Mucosa of descending colon (tissue), 3 donors: ENCODE measurements at regions not wholly inside any gene's neighbourhood (a gene's known extent, or its start where the extent isn't known, plus 50 kb on each side); places are given as distances from the start of the nearest gene placed in this dataset.

ENCODE experiments used
- ATAC-seq: fragments of 200-7000 bp; cut with Tn5 transposase; one replicate; pipeline ENCODE4 v1.9.1; 2020; ENCODE audit warnings: mild to moderate bottlenecking, moderate library complexity
- DNase-seq, 3 donors: peaks; one replicate each; pipeline ENCODE4 v3.0.0-alpha.2; 2020
- H3K36me3 ChIP-seq: fragments of 200-600 bp; one replicate; pipeline ENCODE4 v1.8.0; 2021; ENCODE audit warnings: low read depth, mild to moderate bottlenecking
- H3K4me1 ChIP-seq: fragments of 200-600 bp; one replicate; pipeline ENCODE4 v1.8.0; 2021; ENCODE audit warnings: low read depth, mild to moderate bottlenecking
- H3K4me3 ChIP-seq: fragments of 200-600 bp; one replicate; pipeline ENCODE4 v1.8.0; 2021; ENCODE audit warnings: mild to moderate bottlenecking
- H3K9me3 ChIP-seq: fragments of 200-600 bp; one replicate; pipeline ENCODE4 v1.8.0; 2021; ENCODE audit warnings: mild to moderate bottlenecking
- intact Hi-C, 2 donors: fragments of 100-400 bp; cut with DNase I in 1 of 2; cut with micrococcal nuclease in 1 of 2; formaldehyde crosslinking; loops; one replicate each; pipeline versions ENCODE4 v1.11.0 to v1.11.1; 2022; cut with DNase I, micrococcal nuclease
- TF ChIP-seq, protein P1 (sequence below): fragments of 200-600 bp; IDR thresholded peaks from one replicate; pipeline ENCODE4 v1.8.0; 2022; ENCODE audit warnings: antibody characterized with exemption, mild to moderate bottlenecking
- donor health status: DM: no; HTN: no; CAD: no; lungs with moderate emphysema.
- donor health status: DM: no; HTN: no; CAD: no.
- donor health status: DM: no; HTN: yes; CAD: no.

DNA sequence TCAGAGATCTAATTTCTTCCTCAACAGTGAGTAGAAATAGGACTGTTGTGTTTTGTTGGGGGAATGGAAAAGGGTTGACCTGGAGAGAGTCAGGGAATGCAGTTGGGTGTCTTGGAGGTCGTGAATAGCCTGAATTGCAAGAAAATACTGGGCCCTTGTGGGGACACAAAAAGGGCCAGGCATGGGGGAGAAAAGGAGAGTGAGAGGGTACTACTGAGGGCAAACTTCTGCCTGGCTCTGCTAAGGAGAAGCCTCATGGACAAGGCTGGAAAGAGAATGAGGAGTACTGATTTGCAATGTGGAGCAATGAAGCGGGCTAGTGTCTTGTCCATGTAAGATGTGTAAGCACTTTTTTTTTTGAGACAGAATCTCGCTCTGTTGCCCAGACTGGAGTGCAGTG is 96.2 kb upstream of the IRF2BP2 start:
- ATAC-seq (no peak), DNase-seq (no peak)
- H3K4me3 ChIP-seq: no peak overlapping the region
- no peaks in the 10 kb centered on the region for H3K9me3 ChIP-seq
- TF ChIP-seq, protein P1, sequence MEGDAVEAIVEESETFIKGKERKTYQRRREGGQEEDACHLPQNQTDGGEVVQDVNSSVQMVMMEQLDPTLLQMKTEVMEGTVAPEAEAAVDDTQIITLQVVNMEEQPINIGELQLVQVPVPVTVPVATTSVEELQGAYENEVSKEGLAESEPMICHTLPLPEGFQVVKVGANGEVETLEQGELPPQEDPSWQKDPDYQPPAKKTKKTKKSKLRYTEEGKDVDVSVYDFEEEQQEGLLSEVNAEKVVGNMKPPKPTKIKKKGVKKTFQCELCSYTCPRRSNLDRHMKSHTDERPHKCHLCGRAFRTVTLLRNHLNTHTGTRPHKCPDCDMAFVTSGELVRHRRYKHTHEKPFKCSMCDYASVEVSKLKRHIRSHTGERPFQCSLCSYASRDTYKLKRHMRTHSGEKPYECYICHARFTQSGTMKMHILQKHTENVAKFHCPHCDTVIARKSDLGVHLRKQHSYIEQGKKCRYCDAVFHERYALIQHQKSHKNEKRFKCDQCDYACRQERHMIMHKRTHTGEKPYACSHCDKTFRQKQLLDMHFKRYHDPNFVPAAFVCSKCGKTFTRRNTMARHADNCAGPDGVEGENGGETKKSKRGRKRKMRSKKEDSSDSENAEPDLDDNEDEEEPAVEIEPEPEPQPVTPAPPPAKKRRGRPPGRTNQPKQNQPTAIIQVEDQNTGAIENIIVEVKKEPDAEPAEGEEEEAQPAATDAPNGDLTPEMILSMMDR: no peak
- H3K4me1 ChIP-seq: peaks cover 15% of the 10 kb centered on the region
- no peaks in the 10 kb centered on the region for H3K36me3 ChIP-seq
- intact Hi-C loops: no loop called here

DNA sequence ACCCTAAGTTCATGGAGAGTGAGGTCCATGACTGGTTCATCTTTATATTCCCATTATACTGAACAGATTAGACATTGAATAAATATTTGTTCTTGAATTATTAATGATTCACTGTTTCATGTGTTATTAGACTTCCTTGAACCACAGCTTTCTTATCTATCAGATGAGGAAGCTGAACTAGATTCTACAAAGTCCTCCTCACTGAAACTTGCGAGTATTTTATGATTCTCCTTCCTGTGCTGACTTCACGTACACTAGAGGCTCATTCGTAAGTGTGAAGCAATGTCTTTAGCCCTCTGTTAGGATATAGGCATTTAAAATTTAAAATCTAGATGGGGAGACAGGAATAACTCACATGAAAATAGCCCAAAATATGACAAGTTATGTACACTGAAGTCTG is 95.6 kb upstream of the IRF2BP2 start:
- intact Hi-C loops: no loop called here
- ATAC-seq: no peak
- no peaks in the 10 kb centered on the region for H3K9me3 ChIP-seq
- no peaks in the 10 kb centered on the region for H3K36me3 ChIP-seq
- no peak overlapping the region for H3K4me3 ChIP-seq
- DNase-seq: no peak
- TF ChIP-seq, protein P1: no peak
- peaks cover 17% of the 10 kb centered on the region for H3K4me1 ChIP-seq

DNA sequence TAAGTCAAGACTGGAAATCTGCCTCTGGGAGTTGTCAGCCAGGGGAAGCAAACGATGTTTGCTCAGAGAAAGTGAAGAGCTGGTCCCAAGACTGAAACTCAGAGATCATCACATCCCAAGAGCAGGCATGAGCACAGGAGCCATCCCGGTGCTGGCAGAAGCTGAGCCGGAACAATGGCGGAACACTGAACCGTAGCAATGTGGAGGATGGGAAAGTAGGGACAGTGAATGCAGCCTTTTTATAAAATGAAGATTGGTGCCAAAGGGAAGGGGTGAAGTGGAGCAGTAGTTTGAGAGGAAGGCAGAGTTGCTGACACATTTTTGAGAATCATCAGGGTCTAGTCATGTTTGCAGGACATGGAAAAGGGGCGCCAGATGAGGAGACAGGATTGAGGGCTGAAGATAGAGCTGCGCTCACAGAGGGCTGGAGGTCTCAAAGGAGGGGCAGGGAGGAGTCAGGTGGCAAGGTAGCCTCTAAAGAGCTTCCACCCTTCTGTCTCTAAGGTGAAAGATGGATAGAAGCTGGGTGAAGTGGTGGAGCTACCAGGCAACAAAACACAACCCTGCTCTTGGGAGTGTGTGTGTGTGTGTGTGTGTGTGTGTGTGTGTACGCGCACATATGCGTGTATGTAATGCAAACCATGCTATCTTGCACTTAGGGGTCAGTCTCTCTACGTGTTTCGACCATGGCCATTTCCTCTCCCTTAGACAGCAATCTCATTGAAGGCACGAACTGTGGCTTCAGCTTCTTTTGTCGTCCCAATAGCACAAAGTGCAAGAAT is 94.3 kb upstream of the IRF2BP2 start:
- TF ChIP-seq, protein P1: no peak
- intact Hi-C loops: no loop called here
- H3K36me3 ChIP-seq: no peaks in the 10 kb centered on the region
- no peak for DNase-seq
- no peak for ATAC-seq
- H3K4me1 ChIP-seq: peaks cover 23% of the 10 kb centered on the region
- no peak overlapping the region for H3K4me3 ChIP-seq
- no peaks in the 10 kb centered on the region for H3K9me3 ChIP-seq

DNA sequence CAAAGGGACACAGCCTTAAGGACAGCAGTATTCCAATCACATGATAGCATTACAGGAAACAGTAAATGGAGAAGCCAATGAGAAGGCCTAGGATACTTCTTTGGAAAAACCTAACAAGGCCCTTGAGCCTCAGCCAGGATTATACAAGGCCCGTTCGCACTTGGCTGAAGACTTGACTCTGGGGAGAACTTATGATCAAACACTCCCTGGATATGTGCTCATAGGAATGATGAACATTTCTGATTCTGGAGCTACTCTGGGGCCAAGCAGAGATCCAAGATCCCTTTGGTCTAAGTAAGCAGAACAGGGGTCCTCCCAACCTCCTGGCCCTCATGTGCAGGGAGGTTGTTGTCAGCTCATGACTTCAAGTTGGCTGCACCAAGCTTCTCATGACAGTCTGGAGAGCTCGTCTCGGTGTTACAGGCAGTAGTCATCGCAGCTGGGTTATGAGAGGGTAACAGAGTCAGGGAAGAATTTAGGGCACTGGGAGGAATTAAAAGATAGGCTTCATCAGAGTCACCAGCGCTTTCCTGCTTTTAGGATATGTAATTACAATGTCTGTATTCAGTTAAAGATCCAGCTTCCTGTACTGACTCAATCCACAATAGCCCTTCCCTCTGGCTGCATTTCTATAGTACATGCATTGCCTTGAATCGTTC is 92.5 kb upstream of the IRF2BP2 start:
- no peaks in the 10 kb centered on the region for H3K9me3 ChIP-seq
- H3K4me3 ChIP-seq: no peak overlapping the region
- intact Hi-C loops: no loop called here
- no peaks in the 10 kb centered on the region for H3K36me3 ChIP-seq
- DNase-seq: no peak
- TF ChIP-seq, protein P1: no peak
- peak; percentile 71 for ATAC-seq
- peaks cover 19% of the 10 kb centered on the region for H3K4me1 ChIP-seq

DNA sequence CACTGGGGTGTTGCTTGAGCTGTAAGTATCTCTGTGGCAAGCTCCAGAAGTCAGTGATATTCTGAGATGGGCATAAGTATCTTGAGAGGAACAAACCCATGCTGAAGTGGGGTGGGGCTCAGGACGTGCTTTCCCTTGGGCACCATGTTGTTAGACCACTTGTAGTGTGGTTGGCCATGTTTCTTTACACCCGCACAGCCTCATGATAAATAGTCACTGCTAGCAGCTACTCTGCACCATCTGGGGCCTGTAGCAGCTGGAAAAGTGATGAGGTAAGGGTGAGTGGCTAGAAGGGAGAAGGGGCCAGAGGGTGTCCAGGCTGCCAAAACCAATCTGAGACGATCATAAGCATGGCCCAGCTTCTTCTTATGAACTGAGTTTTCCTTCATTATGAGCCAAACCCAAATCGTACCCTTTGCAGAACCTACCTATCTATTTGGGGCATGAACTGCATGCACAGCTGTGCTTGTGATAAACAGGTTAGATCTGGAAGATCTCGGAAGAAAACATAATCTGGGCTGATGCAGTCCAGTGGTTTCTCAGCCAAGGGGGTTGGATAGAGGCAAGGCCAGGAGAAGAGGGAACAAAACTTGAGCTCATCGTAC is 91.9 kb upstream of the IRF2BP2 start:
- TF ChIP-seq, protein P1: no peak
- peaks cover 16% of the 10 kb centered on the region for H3K4me1 ChIP-seq
- ATAC-seq (no peak), DNase-seq (peak in 1 of 3 donors; percentile 6)
- no peak overlapping the region for H3K4me3 ChIP-seq
- H3K36me3 ChIP-seq: no peaks in the 10 kb centered on the region
- intact Hi-C loops: no loop called here
- no peaks in the 10 kb centered on the region for H3K9me3 ChIP-seq
